ENCODE measurements at regions not wholly inside any gene's neighbourhood (a gene's known extent, or its start where the extent isn't known, plus 50 kb on each side); places are given as distances from the start of the nearest gene placed in this dataset.
"Not testable (repeated sequence)": the region's sequence is repeated elsewhere in the genome, so short reads cannot be mapped to it uniquely, and the experiment has no call there.

DNA sequence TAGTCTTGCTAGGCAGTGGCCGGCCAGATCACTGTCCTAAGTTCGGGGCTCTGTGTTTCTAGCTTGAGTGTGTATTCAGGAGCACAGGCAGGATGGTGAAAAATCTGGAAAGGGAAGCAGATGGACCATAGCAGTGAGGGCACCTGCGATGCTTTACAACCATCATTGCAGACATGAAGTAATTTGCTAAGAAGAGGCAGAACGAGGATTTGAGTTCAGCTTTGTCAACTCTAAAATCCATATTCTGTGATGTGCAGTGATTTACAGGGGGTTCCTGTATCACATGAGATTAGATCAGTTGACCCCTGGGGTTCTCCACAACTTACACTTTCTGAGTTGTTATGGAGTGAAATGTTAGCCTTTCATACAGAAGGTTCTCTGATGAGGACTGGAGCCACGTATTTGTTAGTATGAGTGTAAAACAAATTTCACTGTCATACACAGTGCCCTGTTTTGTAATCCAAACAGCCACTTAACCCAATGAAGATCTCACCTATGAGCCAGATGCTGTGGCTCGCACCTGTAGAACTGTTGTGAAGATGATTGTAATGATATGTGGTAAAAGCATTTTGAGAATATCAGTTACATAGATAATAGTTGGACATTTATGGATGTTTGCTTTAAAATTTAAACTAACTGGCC lies 173.0 kb upstream of the VKORC1L1 start:
- not testable (repeated sequence) for H3K9me3 Mint-ChIP-seq

DNA sequence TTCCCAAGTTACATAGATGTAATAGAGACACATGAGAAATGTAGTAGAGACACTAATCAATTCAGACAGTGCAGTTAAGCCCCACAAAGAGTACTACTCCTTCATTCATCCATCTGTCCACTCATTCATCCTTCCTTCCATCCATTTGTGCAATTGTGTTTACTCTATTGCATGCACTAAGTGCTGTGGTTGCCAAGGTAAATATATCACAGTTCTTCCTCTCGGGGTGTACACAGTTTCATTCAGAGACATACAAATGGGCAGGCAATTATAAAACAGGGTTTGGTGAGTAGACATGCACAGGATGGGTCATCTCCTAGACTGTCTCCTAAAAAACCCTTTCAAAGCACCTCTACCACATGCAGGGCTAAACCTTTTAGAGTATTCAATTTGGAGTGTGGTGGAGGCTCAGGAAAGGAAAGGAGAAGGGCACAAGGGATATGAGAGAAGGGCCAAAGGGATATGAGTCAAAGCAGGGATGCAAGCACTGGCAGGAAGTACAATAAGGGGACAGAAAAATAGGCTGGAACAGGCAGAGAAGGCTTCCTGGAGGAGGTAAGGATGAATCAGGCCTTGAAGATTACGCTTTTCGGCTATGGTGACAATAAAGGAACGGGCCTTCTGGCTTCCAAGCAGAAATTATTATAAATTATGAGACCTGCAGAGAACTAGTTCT lies 153.6 kb upstream of the VKORC1L1 start:
- not testable (repeated sequence) for DNase-seq (ENCODE audit: low spot score); H3K27ac Mint-ChIP-seq; H3K4me1 Mint-ChIP-seq (ENCODE audit: low read depth); H3K27me3 Mint-ChIP-seq (ENCODE audit: low read depth); H3K4me3 Mint-ChIP-seq; H3K9me3 Mint-ChIP-seq; H3K36me3 Mint-ChIP-seq (ENCODE audit: low read depth)

More for the DNA sequence above, 173.0 kb upstream of the VKORC1L1 start:
- not testable (repeated sequence) for H3K4me1 Mint-ChIP-seq (ENCODE audit: low read depth); H3K27me3 Mint-ChIP-seq (ENCODE audit: low read depth); DNase-seq (ENCODE audit: low spot score); H3K36me3 Mint-ChIP-seq (ENCODE audit: low read depth); H3K4me3 Mint-ChIP-seq; H3K27ac Mint-ChIP-seq

DNA sequence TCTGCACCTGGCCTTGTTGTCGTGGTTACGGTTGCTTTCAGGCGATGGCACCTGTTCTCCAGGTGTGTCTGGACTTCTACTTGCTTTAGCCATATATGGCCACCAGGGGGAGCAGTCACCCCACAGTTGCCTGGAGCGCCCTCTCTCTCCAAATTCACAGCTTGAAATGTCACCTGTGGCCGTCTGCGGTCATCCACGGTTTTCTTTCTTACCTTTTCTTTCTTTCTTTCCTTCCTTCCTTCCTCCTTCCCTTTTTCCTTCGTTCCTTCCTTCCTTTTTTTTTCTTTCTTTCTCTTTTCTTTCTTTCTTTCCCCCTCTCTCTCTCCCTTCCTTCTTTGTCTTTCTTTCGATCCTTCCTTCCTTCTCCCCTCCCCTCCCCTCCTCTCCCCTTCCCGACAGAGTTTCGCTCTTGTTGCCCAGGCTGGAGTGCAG lies 150.5 kb upstream of the VKORC1L1 start:
- H3K27me3 Mint-ChIP-seq (ENCODE audit: low read depth), result no peaks in the 10 kb centered on the region
- no peak overlapping the region for H3K4me3 Mint-ChIP-seq
- no peak overlapping the region for H3K27ac Mint-ChIP-seq
- peaks cover 2% of the 10 kb centered on the region for H3K4me1 Mint-ChIP-seq (ENCODE audit: low read depth)
- DNase-seq (ENCODE audit: low spot score), result peak; percentile 34
- peaks cover 4% of the 10 kb centered on the region for H3K36me3 Mint-ChIP-seq (ENCODE audit: low read depth)
- no peaks in the 10 kb centered on the region for H3K9me3 Mint-ChIP-seq

DNA sequence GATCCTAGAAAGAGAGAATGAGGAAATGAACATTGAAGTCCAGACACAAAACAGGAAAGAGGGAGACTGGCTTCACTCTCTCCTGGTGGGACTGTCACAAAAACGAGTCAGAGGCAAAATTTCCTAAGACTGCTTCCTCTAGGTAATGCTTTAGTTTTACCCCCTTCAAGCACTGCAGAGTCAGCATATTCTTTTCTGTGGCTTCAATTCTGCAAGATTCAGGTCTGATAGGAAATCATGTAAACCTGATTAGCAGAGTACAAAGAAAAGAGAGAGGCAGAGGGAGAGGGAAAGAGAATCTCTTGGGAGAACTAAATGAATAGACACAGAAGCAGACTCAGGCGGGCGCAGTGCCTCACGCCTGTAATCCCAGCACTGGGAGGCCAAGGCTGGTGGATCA lies 145.7 kb upstream of the VKORC1L1 start:
- H3K4me3 Mint-ChIP-seq; H3K27me3 Mint-ChIP-seq (ENCODE audit: low read depth); H3K9me3 Mint-ChIP-seq; H3K27ac Mint-ChIP-seq; H3K4me1 Mint-ChIP-seq (ENCODE audit: low read depth); DNase-seq (ENCODE audit: low spot score); H3K36me3 Mint-ChIP-seq (ENCODE audit: low read depth): not testable (repeated sequence)

DNA sequence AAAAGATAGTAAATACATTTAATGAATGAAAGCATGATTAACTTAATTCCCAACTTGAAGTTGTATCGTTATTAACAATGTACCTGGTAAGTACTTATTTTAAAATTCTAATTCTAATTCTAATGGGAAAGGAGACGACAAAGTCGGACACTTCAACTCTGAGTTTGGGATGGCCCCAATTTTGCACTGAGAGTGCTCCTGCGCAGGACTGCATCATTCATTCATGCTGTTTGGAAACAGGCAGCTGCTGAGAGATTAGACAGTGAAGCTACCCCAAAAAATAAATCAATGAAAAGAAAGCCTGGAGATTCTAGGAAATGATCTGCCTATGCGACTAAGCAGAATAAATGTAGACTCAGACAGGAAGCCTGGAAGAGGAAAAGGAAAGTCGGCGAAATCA lies 141.7 kb upstream of the VKORC1L1 start:
- DNase-seq (ENCODE audit: low spot score), result no peak
- Mint-ChIP-seq H3K27me3 (ENCODE audit: low read depth) (no peaks in the 10 kb centered on the region), H3K9me3 (no peaks in the 10 kb centered on the region), H3K27ac (no peak overlapping the region), H3K4me1 (ENCODE audit: low read depth) (peaks cover 3% of the 10 kb centered on the region), H3K4me3 (peak overlapping the region; percentile 46), H3K36me3 (ENCODE audit: low read depth) (peaks cover 4% of the 10 kb centered on the region)

DNA sequence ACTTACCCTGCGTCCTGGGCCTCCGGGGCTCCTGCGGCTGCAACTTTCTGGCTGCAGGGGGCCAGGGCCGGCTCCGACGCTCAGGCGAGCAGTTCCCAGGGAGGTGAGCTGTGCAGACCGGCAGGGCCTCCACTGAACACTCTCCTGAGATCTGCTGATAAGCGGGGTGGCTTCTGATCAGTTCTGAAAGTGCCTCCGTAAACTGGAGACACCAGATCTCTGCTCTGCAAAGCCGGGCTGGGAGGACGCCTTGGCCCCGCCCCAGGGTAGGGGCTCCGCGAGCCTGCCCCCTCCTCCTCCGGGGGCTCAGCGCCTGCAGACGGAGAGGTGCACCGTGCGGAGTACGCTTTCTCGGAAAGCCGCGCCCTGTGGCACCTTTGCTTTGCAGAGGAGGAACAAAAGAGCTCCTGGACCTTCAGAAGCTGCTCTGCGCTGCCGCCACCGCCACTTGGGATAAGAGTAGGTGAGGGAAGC lies 141.3 kb upstream of the VKORC1L1 start:
- Mint-ChIP-seq H3K27ac (no peak overlapping the region), H3K4me1 (ENCODE audit: low read depth) (peaks cover 3% of the 10 kb centered on the region), H3K27me3 (ENCODE audit: low read depth) (no peaks in the 10 kb centered on the region), H3K36me3 (ENCODE audit: low read depth) (peaks cover 4% of the 10 kb centered on the region), H3K4me3 (peak overlapping the region; percentile 46), H3K9me3 (no peaks in the 10 kb centered on the region)
- DNase-seq (ENCODE audit: low spot score), result peak; percentile 26

DNA sequence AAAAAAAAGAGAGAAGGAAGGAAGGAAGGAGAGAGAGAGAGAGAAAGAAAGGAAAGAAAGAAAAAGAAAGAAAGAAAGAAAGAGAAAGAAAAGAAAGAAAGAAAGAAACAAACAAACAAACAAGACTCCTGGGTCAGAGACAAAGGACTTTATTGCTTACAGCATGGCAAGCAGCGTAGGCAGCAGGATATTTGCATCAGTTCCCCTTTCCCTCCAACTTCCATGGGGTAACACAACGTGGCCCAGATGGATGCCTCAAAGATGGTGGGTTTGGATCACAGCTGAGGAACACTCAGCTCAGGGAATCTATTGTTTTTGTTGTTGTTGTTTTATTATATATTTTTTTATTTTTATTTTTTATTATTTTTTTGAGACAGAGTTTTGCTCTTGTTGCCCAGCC lies 128.5 kb upstream of the VKORC1L1 start:
- Mint-ChIP-seq H3K27me3 (ENCODE audit: low read depth) (no peaks in the 10 kb centered on the region), H3K27ac (no peak overlapping the region), H3K4me3 (no peak overlapping the region), H3K9me3 (no peaks in the 10 kb centered on the region), H3K4me1 (ENCODE audit: low read depth) (no peaks in the 10 kb centered on the region), H3K36me3 (ENCODE audit: low read depth) (peaks cover 6% of the 10 kb centered on the region)
- DNase-seq (ENCODE audit: low spot score), result no peak

DNA sequence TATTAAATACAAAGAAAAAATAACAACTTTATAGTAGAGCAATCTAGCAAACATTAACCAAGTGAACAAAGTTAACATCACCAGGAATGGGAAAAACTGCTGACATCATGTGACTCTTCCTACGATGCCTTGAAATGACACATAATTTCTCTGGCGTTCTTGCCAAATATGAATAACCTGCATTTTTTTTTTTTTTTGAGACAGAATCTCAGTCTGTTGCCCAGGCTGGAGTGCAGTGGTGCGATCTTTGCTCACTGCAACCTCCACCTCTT lies 126.5 kb upstream of the VKORC1L1 start:
- DNase-seq (ENCODE audit: low spot score), result no peak
- H3K4me1 Mint-ChIP-seq (ENCODE audit: low read depth), result peaks cover 2% of the 10 kb centered on the region
- no peaks in the 10 kb centered on the region for H3K9me3 Mint-ChIP-seq
- H3K27ac Mint-ChIP-seq, result no peak overlapping the region
- peaks cover under 1% of the 10 kb centered on the region for H3K36me3 Mint-ChIP-seq (ENCODE audit: low read depth)
- H3K27me3 Mint-ChIP-seq (ENCODE audit: low read depth), result no peaks in the 10 kb centered on the region
- no peak overlapping the region for H3K4me3 Mint-ChIP-seq

DNA sequence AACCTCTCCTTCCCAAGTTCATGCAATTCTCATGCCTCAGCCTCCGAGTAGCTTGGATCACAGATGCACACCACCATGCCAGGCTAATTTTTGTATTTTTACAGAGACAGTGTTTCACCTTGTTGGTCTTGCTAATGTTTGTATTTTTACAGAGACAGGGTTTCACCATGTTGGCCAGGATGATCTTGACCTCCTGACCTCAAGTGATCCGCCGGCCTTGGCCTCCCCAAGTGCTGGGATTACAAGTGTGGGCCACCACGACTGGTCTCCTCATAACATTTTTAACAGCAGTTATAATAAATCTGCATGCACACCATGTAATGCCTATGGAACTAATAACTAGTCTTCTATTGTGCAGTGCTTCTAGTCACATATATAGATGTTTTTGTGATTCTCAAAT lies 123.8 kb upstream of the VKORC1L1 start:
- peaks cover 6% of the 10 kb centered on the region for H3K4me1 Mint-ChIP-seq (ENCODE audit: low read depth)
- H3K36me3 Mint-ChIP-seq (ENCODE audit: low read depth), result peaks cover 8% of the 10 kb centered on the region
- H3K27me3 Mint-ChIP-seq (ENCODE audit: low read depth), result no peaks in the 10 kb centered on the region
- H3K27ac Mint-ChIP-seq, result no peak overlapping the region
- DNase-seq (ENCODE audit: low spot score), result no peak
- H3K4me3 Mint-ChIP-seq, result no peak overlapping the region
- no peaks in the 10 kb centered on the region for H3K9me3 Mint-ChIP-seq

DNA sequence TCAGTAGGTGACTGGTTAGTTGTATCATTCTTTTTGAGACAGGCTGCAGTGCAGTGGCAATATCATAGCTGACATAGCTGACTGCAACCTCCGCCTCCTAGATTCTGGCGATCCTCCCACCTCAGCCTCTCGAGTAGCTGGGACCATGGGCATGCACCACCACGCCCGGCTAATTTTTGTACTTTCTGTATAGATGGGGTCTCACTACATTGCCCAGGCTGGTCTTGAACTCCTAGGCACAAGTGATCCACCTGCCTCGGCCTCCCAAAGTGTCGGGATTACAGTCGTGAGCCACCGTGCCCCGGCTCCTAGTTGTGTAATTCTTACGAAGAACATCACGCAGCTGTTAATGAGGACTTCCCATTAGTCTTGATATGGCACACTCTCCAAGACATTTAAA lies 123.4 kb upstream of the VKORC1L1 start:
- peaks cover 9% of the 10 kb centered on the region for H3K4me1 Mint-ChIP-seq (ENCODE audit: low read depth)
- no peak for DNase-seq (ENCODE audit: low spot score)
- H3K27ac Mint-ChIP-seq, result no peak overlapping the region
- peak overlapping the region; percentile 97 for H3K4me3 Mint-ChIP-seq
- no peaks in the 10 kb centered on the region for H3K27me3 Mint-ChIP-seq (ENCODE audit: low read depth)
- no peaks in the 10 kb centered on the region for H3K9me3 Mint-ChIP-seq
- H3K36me3 Mint-ChIP-seq (ENCODE audit: low read depth), result peaks cover 11% of the 10 kb centered on the region

DNA sequence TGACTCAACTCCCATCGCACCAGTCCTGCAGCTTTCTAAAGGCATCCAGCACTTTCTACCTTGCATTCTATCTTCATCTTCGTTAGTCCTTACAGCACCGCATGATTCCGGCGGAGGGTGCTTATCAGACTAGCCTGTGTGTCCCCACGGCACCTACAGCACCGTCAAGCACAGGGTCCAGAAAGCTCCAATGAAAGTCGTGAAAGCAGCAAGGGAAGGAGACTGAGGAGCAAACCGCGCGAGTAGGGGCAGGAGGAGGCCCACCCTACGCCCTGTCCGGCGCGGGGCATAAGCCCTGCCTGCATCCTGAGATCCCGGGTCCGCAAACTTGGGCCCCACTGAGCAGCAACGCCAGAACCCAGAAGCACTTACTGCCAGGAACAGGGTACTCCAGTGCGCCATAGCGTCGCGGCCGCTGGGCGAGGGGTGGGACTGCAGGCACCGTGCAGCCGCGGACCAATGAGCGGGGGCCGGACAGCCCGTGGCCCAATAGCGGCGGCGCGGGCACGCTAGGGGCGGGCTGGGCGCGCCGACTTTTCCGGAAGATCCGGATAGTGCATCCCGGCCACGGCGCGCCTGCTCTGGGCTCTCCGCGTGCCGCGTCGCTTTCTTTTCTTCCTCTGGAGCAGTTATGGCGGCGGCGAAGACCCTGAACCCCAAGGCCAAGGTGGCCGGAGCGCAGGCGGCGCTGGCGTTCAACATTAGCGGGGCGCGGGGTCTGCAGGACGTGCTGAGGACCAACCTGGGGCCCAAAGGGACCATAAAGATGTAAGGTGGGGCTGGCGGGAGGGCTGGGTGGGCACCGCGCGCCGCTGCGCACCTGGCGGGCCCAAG lies 122.1 kb upstream of the VKORC1L1 start:
- Mint-ChIP-seq H3K4me3 (peak overlapping the region; percentile 97), H3K9me3 (no peaks in the 10 kb centered on the region)

DNA sequence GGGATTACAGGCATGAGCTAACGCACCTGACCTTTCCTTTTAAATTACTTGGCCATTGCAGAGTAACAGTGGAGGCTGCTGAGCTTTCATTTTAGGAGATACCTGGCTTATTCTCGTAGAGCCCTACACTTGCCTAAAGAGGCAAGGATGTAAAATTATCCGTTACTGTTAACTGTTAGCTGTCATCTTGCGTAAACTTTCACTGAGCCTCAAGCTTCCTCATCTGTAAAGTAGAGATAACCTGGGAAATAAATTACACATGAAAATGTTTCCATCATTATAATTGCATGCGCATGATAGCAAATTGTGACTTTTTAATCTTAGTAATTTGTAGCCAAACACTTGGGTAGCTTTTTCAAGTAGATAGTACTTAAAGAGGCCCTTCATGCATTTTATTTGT lies 118.8 kb upstream of the VKORC1L1 start:
- not testable (repeated sequence) for DNase-seq (ENCODE audit: low spot score); H3K27ac Mint-ChIP-seq

More for the DNA sequence above, 122.1 kb upstream of the VKORC1L1 start:
- H3K27ac Mint-ChIP-seq, result peak overlapping the region; percentile 94
- no peaks in the 10 kb centered on the region for H3K27me3 Mint-ChIP-seq (ENCODE audit: low read depth)
- peak; percentile 93 for DNase-seq (ENCODE audit: low spot score)
- H3K36me3 Mint-ChIP-seq (ENCODE audit: low read depth), result peaks cover 16% of the 10 kb centered on the region
- peaks cover 16% of the 10 kb centered on the region for H3K4me1 Mint-ChIP-seq (ENCODE audit: low read depth)

DNA sequence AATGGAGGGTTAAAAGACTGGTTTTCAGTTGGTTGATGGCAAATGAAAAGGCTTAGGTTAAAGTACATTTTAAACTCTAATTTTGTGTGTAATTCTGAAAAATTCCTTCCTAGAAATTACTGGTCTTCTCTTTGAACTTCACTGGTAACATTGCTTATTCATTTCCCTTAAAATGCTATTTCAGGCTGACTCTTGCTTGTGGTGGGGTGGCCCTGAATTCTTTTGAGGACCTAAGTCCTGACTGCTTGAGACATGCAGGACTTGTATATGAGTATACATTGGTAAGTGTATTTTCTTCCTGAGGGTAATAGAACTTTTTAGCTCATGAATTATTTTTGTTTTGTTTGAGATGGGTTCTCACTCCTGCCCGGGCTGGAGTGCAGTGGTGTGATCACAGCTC lies 113.9 kb upstream of the VKORC1L1 start:
- H3K4me1 Mint-ChIP-seq (ENCODE audit: low read depth), result peaks cover 20% of the 10 kb centered on the region
- H3K27me3 Mint-ChIP-seq (ENCODE audit: low read depth); H3K4me3 Mint-ChIP-seq; DNase-seq (ENCODE audit: low spot score); H3K9me3 Mint-ChIP-seq; H3K27ac Mint-ChIP-seq: not testable (repeated sequence)
- peaks cover 40% of the 10 kb centered on the region for H3K36me3 Mint-ChIP-seq (ENCODE audit: low read depth)

More for the DNA sequence above, 118.8 kb upstream of the VKORC1L1 start:
- not testable (repeated sequence) for H3K9me3 Mint-ChIP-seq; H3K4me3 Mint-ChIP-seq; H3K27me3 Mint-ChIP-seq (ENCODE audit: low read depth)
- Mint-ChIP-seq H3K36me3 (ENCODE audit: low read depth) (peaks cover 34% of the 10 kb centered on the region), H3K4me1 (ENCODE audit: low read depth) (peaks cover 20% of the 10 kb centered on the region)

DNA sequence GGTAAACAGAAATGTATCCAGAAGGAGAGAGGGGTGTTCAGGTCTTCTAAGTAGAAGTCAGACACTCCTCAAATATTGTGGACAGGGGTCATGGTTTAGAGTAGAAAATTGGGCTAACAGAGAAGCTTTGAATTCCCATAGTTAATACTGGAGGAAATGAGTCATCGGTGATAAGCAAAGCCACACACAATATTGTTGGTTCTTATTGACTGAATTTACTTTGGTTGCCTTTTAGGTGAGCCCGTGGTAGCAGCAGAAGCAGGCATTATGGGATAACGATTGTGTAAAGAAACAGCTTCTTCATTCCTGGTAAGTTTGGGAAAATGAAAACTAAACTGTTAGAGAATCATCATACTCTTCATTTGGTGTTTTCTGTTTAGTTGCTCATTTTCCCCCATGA lies 110.2 kb upstream of the VKORC1L1 start:
- not testable (repeated sequence) for H3K4me1 Mint-ChIP-seq (ENCODE audit: low read depth); H3K9me3 Mint-ChIP-seq; H3K27ac Mint-ChIP-seq; DNase-seq (ENCODE audit: low spot score); H3K27me3 Mint-ChIP-seq (ENCODE audit: low read depth); H3K4me3 Mint-ChIP-seq
- peaks cover 28% of the 10 kb centered on the region for H3K36me3 Mint-ChIP-seq (ENCODE audit: low read depth)

Data from T-helper 2 cell treated with Interferon-gamma antibody and Interleukin-4, amounts not matched to agents 5 μg/mL and 100 μg/mL, for 36 hours (primary cell).